ENCODE measurements at regions not wholly inside any gene's neighbourhood (a gene's known extent, or its start where the extent isn't known, plus 50 kb on each side); places are given as distances from the start of the nearest gene placed in this dataset.

- Histone ChIP-seq H3K27me3 (ENCODE audit: low read depth) (no peaks in the 10 kb centered on the region), H3K4me1 (no peaks in the 10 kb centered on the region), H3K4me3 (no peak overlapping the region), H3K36me3 (replicated peaks) (no peaks in the 10 kb centered on the region), H3K9me3 (no peaks in the 10 kb centered on the region)
- in situ Hi-C loops (cut with MboI; ENCODE audit: low sequenced_read_pairs): no loop called here
- DNase-seq (ENCODE audit: low spot score in 2 of 2): no peak
Measured at GRCh38 chr10:89900554-89900953, 199.2 kb downstream of the KIF20B start.

DNA sequence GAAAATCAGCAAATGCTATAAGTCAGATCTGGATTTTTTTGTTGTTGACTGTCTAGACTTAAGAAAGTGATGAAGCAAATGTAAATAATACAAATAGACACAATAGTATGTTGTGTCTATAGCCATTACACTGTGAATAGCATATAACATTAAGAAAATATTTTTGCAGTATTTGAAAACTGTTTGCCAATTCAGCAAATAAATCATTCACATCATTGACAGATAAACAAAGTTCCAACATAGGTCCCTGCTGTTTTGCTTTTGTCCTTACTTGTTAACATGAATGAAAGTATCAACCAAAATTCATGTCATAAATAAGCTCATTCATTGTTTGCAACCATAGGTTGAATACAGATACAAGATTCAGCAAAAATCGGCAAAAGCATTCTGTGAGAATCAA, 200.5 kb downstream of the KIF20B start:
- Histone ChIP-seq H3K4me1 (no peaks in the 10 kb centered on the region), H3K27me3 (ENCODE audit: low read depth) (no peaks in the 10 kb centered on the region), H3K36me3 (replicated peaks) (no peaks in the 10 kb centered on the region), H3K9me3 (no peaks in the 10 kb centered on the region), H3K4me3 (no peak overlapping the region)
- in situ Hi-C loops (cut with MboI; ENCODE audit: low sequenced_read_pairs): no loop called here
- DNase-seq (ENCODE audit: low spot score in 2 of 2): no peak

DNA sequence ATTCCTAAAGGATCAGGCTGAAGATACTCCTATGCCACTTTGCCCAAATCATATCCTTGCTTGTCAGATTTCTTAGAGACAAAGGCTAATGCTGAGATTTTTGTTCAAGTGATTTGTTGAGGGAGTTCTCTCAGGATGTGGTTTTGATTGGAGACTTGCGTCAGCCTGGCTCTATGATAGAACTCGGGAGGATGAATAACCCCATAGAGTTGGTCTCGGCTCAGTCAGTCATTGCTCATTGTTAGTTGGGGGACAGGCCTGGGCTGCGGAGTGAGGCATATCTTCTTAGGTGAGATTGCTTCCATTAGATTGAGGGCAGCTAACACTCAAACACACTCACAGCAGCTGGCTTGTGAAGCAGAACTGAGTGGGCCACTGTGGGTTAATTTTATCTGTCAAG, 203.4 kb downstream of the KIF20B start:
- in situ Hi-C loops (cut with MboI; ENCODE audit: low sequenced_read_pairs): no loop called here
- no peak for DNase-seq (ENCODE audit: low spot score in 2 of 2)

GRCh38 chr10:89909752-89910151, 208.4 kb downstream of the KIF20B start:
- H3K36me3 ChIP-seq (replicated peaks): no peaks in the 10 kb centered on the region
- H3K4me3 ChIP-seq: no peak overlapping the region
- no peak for DNase-seq (ENCODE audit: low spot score in 2 of 2)
- peaks cover 8% of the 10 kb centered on the region; the same call in 1 of the 2 replicates for H3K4me1 ChIP-seq
- in situ Hi-C loops (cut with MboI; ENCODE audit: low sequenced_read_pairs): no loop called here
- H3K27me3 ChIP-seq (ENCODE audit: low read depth): no peaks in the 10 kb centered on the region
- H3K9me3 ChIP-seq: no peaks in the 10 kb centered on the region

More for the DNA sequence above, 203.4 kb downstream of the KIF20B start:
- peaks cover 2% of the 10 kb centered on the region; the same call in 1 of the 2 replicates for H3K4me1 ChIP-seq
- no peaks in the 10 kb centered on the region for H3K36me3 ChIP-seq (replicated peaks)
- no peak overlapping the region for H3K4me3 ChIP-seq
- no peaks in the 10 kb centered on the region for H3K9me3 ChIP-seq
- no peaks in the 10 kb centered on the region for H3K27me3 ChIP-seq (ENCODE audit: low read depth)

DNA sequence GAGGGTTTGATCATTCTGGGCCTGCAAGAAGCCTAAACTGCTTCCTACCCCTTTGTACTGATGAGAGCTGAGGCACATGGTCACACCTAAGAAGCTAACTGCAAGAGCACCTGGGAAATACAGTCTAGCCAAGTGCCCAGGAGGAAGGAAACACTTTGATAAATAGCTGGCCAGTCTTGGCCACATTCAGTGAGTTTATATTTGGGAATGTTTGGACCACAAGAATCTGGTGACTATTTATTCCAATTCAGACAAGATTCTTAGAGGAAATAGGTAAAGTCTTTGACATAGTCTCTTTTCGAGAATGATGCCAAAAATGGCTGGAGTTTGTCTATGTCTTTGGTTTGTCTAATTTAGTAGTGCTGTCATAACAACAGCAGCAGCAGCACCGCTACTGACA, 213.6 kb downstream of the KIF20B start:
- no peak for DNase-seq (ENCODE audit: low spot score in 2 of 2)
- H3K4me1 ChIP-seq: peaks cover 3% of the 10 kb centered on the region; the same call in 1 of the 2 replicates
- no peak overlapping the region for H3K4me3 ChIP-seq
- H3K27me3 ChIP-seq (ENCODE audit: low read depth): no peaks in the 10 kb centered on the region; the same call in 1 of the 2 replicates
- in situ Hi-C loops (cut with MboI; ENCODE audit: low sequenced_read_pairs): no loop called here
- H3K36me3 ChIP-seq (replicated peaks): no peaks in the 10 kb centered on the region
- no peaks in the 10 kb centered on the region for H3K9me3 ChIP-seq

GRCh38 chr10:89915968-89916367, 214.6 kb downstream of the KIF20B start:
- Histone ChIP-seq H3K4me3 (no peak overlapping the region), H3K4me1 (no peaks in the 10 kb centered on the region), H3K36me3 (replicated peaks) (no peaks in the 10 kb centered on the region), H3K27me3 (ENCODE audit: low read depth) (no peaks in the 10 kb centered on the region; the same call in 1 of the 2 replicates), H3K9me3 (no peaks in the 10 kb centered on the region)
- no peak for DNase-seq (ENCODE audit: low spot score in 2 of 2)
- in situ Hi-C loops (cut with MboI; ENCODE audit: low sequenced_read_pairs): no loop called here

GRCh38 chr10:89916468-89917215, 215.3 kb downstream of the KIF20B start:
- H3K9me3 ChIP-seq: no peaks in the 10 kb centered on the region
- H3K4me1 ChIP-seq: no peaks in the 10 kb centered on the region
- H3K4me3 ChIP-seq: no peak overlapping the region
- H3K36me3 ChIP-seq (replicated peaks): no peaks in the 10 kb centered on the region
- H3K27me3 ChIP-seq (ENCODE audit: low read depth): no peaks in the 10 kb centered on the region; the same call in 1 of the 2 replicates
- DNase-seq (ENCODE audit: low spot score in 2 of 2): no peak
- in situ Hi-C loops (cut with MboI; ENCODE audit: low sequenced_read_pairs): no loop called here

DNA sequence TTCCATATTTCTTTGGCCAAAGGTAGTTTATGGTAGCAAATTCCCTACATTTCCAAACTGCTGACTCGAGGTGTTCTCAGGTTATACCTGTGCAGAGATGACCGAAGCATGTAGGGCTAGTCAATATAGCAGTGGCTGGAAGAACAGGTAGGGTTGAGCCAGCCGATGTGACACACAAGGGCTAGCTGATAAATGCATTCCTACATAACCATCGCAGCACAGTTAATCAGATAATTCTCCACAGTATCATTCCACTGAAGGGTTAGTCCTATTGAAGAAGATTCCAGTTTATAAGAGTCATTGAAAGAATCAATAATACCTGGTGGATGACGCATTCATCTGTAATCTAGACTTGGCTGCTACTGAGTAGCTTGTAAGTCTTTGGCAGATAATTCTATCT, 220.0 kb downstream of the KIF20B start:
- Histone ChIP-seq H3K36me3 (replicated peaks) (no peaks in the 10 kb centered on the region), H3K4me3 (no peak overlapping the region), H3K27me3 (ENCODE audit: low read depth) (no peaks in the 10 kb centered on the region; the same call in 1 of the 2 replicates), H3K4me1 (no peaks in the 10 kb centered on the region), H3K9me3 (no peaks in the 10 kb centered on the region)
- in situ Hi-C loops (cut with MboI; ENCODE audit: low sequenced_read_pairs): no loop called here
- DNase-seq (ENCODE audit: low spot score in 2 of 2): no peak

DNA sequence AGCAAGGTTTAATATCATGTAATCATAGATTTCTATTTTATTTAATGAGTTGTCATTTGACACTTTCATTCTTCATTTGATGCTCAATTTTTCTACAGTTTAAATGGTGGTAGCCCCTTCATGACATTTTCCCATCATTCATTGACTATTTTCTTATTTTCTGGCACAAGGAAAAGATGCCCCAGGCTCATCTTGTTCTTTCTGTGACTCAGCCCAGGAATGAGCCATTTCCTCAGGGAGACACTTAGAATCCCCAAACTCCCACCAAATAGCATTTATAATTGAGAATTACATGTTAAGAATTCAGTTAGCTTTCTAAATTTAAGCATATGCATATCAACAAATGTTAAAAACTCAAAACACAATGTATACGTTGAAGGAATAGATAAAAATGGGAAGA, 222.3 kb downstream of the KIF20B start:
- in situ Hi-C loops (cut with MboI; ENCODE audit: low sequenced_read_pairs): no loop called here
- no peaks in the 10 kb centered on the region for H3K9me3 ChIP-seq
- no peaks in the 10 kb centered on the region for H3K4me1 ChIP-seq
- H3K27me3 ChIP-seq (ENCODE audit: low read depth): peaks cover 3% of the 10 kb centered on the region; the same call in 1 of the 2 replicates
- no peaks in the 10 kb centered on the region for H3K36me3 ChIP-seq (replicated peaks)
- no peak overlapping the region for H3K4me3 ChIP-seq
- no peak for DNase-seq (ENCODE audit: low spot score in 2 of 2)

DNA sequence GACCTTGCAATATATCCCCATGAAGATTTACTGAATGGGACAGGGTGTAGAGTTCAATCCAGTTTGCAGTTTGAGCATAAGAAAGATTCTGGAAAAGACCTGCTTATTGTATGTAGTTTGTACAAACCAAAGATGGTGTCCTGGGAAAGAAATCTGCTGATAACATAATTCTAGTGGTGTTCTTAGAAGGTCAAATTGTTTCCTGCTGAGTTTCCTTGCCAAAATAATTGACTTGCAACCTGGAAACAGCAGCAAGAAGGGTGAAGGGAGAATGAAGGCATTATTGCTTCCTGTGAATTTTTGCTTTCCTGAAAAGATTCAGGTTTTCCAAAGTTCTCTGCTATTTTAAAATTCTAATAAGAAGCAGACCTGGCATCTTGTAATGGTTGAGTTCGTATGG, 222.9 kb downstream of the KIF20B start:
- Histone ChIP-seq H3K27me3 (ENCODE audit: low read depth) (peaks cover 3% of the 10 kb centered on the region; the same call in 1 of the 2 replicates), H3K4me3 (no peak overlapping the region), H3K36me3 (replicated peaks) (no peaks in the 10 kb centered on the region), H3K9me3 (no peaks in the 10 kb centered on the region), H3K4me1 (no peaks in the 10 kb centered on the region)
- no peak for DNase-seq (ENCODE audit: low spot score in 2 of 2)
- in situ Hi-C loops (cut with MboI; ENCODE audit: low sequenced_read_pairs): no loop called here

DNA sequence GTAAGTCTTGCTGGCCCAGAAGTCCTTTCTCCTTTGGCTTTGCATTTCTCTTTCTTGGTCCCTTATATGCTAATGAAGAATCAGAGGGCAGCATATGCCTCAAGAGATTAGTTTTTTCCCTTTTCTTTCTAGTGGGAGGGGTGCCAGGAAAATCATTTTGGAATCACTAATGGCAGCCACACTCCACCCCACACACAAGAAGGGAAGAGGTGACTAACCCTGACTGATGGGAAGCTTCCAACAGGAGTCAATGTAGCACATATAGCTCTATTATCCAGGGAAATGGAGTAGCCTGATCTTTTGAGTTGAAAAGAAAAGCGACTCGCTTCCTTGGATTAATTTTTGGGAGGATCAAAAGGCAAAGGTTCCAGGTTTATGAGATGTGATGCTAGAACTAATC, 225.3 kb downstream of the KIF20B start:
- H3K4me3 ChIP-seq: no peak overlapping the region
- 0 out of 2 replicates have a peak, but pooled peaks cover 3% of the 10 kb centered on the region for H3K27me3 ChIP-seq (ENCODE audit: low read depth)
- in situ Hi-C loops (cut with MboI; ENCODE audit: low sequenced_read_pairs): no loop called here
- no peak for DNase-seq (ENCODE audit: low spot score in 2 of 2)
- H3K9me3 ChIP-seq: no peaks in the 10 kb centered on the region
- H3K36me3 ChIP-seq (replicated peaks): no peaks in the 10 kb centered on the region
- no peaks in the 10 kb centered on the region for H3K4me1 ChIP-seq

- H3K27me3 ChIP-seq (ENCODE audit: low read depth): 0 out of 2 replicates have a peak, but pooled peaks cover 3% of the 10 kb centered on the region
- no peak overlapping the region for H3K4me3 ChIP-seq
- no peaks in the 10 kb centered on the region for H3K4me1 ChIP-seq
- no peaks in the 10 kb centered on the region for H3K36me3 ChIP-seq (replicated peaks)
- DNase-seq (ENCODE audit: low spot score in 2 of 2): no peak
- no peaks in the 10 kb centered on the region for H3K9me3 ChIP-seq
- in situ Hi-C loops (cut with MboI; ENCODE audit: low sequenced_read_pairs): no loop called here
Measured at GRCh38 chr10:89929282-89930026, 228.1 kb downstream of the KIF20B start.

GRCh38 chr10:89937494-89937893, 236.1 kb downstream of the KIF20B start:
- Histone ChIP-seq H3K9me3 (no peaks in the 10 kb centered on the region), H3K4me1 (no peaks in the 10 kb centered on the region), H3K4me3 (no peak overlapping the region), H3K36me3 (replicated peaks) (no peaks in the 10 kb centered on the region), H3K27me3 (ENCODE audit: low read depth) (no peaks in the 10 kb centered on the region)
- in situ Hi-C loops (cut with MboI; ENCODE audit: low sequenced_read_pairs): no loop called here
- DNase-seq (ENCODE audit: low spot score in 2 of 2): no peak

- no peak for DNase-seq (ENCODE audit: low spot score in 2 of 2)
- Histone ChIP-seq H3K4me3 (no peak overlapping the region), H3K4me1 (no peaks in the 10 kb centered on the region), H3K9me3 (no peaks in the 10 kb centered on the region), H3K27me3 (ENCODE audit: low read depth) (no peaks in the 10 kb centered on the region), H3K36me3 (replicated peaks) (no peaks in the 10 kb centered on the region)
- in situ Hi-C loops (cut with MboI; ENCODE audit: low sequenced_read_pairs): no loop called here
Measured at GRCh38 chr10:89940076-89940475, 238.7 kb downstream of the KIF20B start.

Data from HAP-1 (cell line).